ENCODE measurements at regions not wholly inside any gene's neighbourhood (a gene's known extent, or its start where the extent isn't known, plus 50 kb on each side); places are given as distances from the start of the nearest gene placed in this dataset.

DNA sequence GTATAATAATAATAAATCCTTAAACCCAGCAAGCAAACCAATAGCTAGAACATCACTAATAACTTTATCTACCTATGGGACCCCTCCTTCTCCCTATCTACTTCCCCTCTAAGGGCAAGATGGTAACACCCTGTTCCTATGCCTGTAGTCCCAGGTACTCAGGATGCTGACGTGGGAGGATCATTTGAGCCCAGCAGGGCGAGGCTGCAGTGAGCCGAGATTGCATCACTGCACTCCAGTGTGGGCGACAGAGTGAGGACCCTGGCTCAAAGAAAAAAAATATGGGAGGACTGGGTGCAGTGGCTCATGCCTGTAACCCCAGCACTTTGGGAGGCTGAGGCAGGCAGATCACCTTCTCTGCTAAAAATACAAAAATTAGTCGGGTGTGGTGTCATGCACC is 143.1 kb upstream of the SLC45A1 start:
- CTCF ChIA-PET (ENCODE audit: low intra/inter-chr PET ratio, low total read pairs): no interaction called here
- no peak overlapping the region for H3K27ac ChIP-seq (ENCODE audit: extremely low read length, insufficient read depth, low read length)
- H3K4me1 ChIP-seq (ENCODE audit: insufficient read depth, low read length): peaks cover 39% of the 10 kb centered on the region
- whole genome bisulfite sequencing (ENCODE audit: low lambda C conversion rate): 95% methylated on average over 5 of the region's 5 CpGs
- no peak overlapping the region for H3K4me2 ChIP-seq (ENCODE audit: low read depth, low read length)
- in situ Hi-C loops (cut with HindIII; ENCODE audit: extremely low pct_ligation_motif_present, low pct_unique_long_range_greater_than_20kb) (no loop called here), intact Hi-C loops (cut with micrococcal nuclease; ENCODE audit: unreplicated experiment) (no loop called here)
- peak in 1 of 2 experiments; percentile 38; a peak in 1 of 4 replicates for TF ChIP-seq ATF4 (CRISPR knock-in tag; IDR thresholded peaks at IDR 0.05)
- peak; percentile 56; the same call in 1 of the 2 replicates for TF ChIP-seq CEBPB (IDR thresholded peaks at IDR 0.05; ENCODE audit: borderline replicate concordance, low read depth, low read length)
- TF ChIP-seq ZNF460 (CRISPR knock-in tag; IDR thresholded peaks at IDR 0.05; ENCODE audit: borderline replicate concordance): peak; percentile 29; the same call in 1 of the 2 replicates
- peak; percentile 63 for TF ChIP-seq CEBPG (CRISPR knock-in tag; IDR thresholded peaks at IDR 0.05)
- TF ChIP-seq, protein P1, sequence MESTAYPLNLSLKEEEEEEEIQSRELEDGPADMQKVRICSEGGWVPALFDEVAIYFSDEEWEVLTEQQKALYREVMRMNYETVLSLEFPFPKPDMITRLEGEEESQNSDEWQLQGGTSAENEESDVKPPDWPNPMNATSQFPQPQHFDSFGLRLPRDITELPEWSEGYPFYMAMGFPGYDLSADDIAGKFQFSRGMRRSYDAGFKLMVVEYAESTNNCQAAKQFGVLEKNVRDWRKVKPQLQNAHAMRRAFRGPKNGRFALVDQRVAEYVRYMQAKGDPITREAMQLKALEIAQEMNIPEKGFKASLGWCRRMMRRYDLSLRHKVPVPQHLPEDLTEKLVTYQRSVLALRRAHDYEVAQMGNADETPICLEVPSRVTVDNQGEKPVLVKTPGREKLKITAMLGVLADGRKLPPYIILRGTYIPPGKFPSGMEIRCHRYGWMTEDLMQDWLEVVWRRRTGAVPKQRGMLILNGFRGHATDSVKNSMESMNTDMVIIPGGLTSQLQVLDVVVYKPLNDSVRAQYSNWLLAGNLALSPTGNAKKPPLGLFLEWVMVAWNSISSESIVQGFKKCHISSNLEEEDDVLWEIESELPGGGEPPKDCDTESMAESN (CRISPR knock-in tag; conservative IDR thresholded peaks at IDR 0.05): no peak
- TF ChIP-seq PAX8 (CRISPR knock-in tag; IDR thresholded peaks at IDR 0.05; ENCODE audit: borderline replicate concordance): no peak
- H3K4me3 ChIP-seq (replicated peaks in 1 of 3; ENCODE audit: insufficient read depth in 1 of 3, low read depth in 2 of 3, low read length in 3 of 3): no peak overlapping the region
- POLR2A ChIA-PET: no interaction called here
- no peak for DNase-seq (ENCODE audit: low spot score)
- H3K27me3 ChIP-seq (ENCODE audit: control insufficient read depth in 1 of 2, insufficient read depth in 2 of 2, low read length in 2 of 2): no peaks in the 10 kb centered on the region
- no peaks in the 10 kb centered on the region for H4K20me1 ChIP-seq (ENCODE audit: insufficient read depth, low read length)
- H2AFZ ChIP-seq (ENCODE audit: low read length): no peak overlapping the region
- BruUV-seq (replicated peaks): no TSS peak
- H3K79me2 ChIP-seq (ENCODE audit: insufficient read depth, low read length): no peaks in the 10 kb centered on the region
- FAIRE-seq: no peak
- peaks cover 12% of the 10 kb centered on the region for H3K9me3 ChIP-seq (ENCODE audit: low read length)
- no peak for ATAC-seq
- no peaks in the 10 kb centered on the region for H3K36me3 ChIP-seq (replicated peaks in 1 of 2; ENCODE audit: control insufficient read depth in 1 of 2, insufficient read depth in 2 of 2, low read length in 2 of 2)
- H3K9ac ChIP-seq (ENCODE audit: insufficient read depth, low read depth, low read length): no peak overlapping the region
